ENCODE measurements at regions not wholly inside any gene's neighbourhood (a gene's known extent, or its start where the extent isn't known, plus 50 kb on each side); places are given as distances from the start of the nearest gene placed in this dataset.

GRCh38 chr7:79668292-79668691, 214.8 kb upstream of the MAGI2 start:
- TF ChIP-seq CTCF (IDR thresholded peaks at IDR 0.05; ENCODE audit: low read depth, low read length, missing control alignments): no peak
- no peak overlapping the region for H3K4me3 ChIP-seq (replicated peaks; ENCODE audit: low read depth, low read length)
- DNase-seq (ENCODE audit: extremely low read depth, low read depth): no peak

- TF ChIP-seq CTCF (IDR thresholded peaks at IDR 0.05; ENCODE audit: low read depth, low read length, missing control alignments): no peak
- no peak overlapping the region for H3K4me3 ChIP-seq (replicated peaks; ENCODE audit: low read depth, low read length)
- DNase-seq (ENCODE audit: extremely low read depth, low read depth): no peak
These were observed 213.0 kb upstream of the MAGI2 start for GRCh38 chr7:79666472-79666871.

GRCh38 chr7:79664884-79665676, 211.6 kb upstream of the MAGI2 start:
- DNase-seq (ENCODE audit: extremely low read depth, low read depth): no peak

GRCh38 chr7:79658304-79658703, 204.8 kb upstream of the MAGI2 start:
- TF ChIP-seq CTCF (IDR thresholded peaks at IDR 0.05; ENCODE audit: low read depth, low read length, missing control alignments): no peak
- DNase-seq (ENCODE audit: extremely low read depth, low read depth): no peak

More at GRCh38 chr7:79664884-79665676, 211.6 kb upstream of the MAGI2 start:
- no peak overlapping the region for H3K4me3 ChIP-seq (replicated peaks; ENCODE audit: low read depth, low read length)
- no peak for TF ChIP-seq CTCF (IDR thresholded peaks at IDR 0.05; ENCODE audit: low read depth, low read length, missing control alignments)

GRCh38 chr7:79653136-79653631, 199.7 kb upstream of the MAGI2 start:
- TF ChIP-seq CTCF (IDR thresholded peaks at IDR 0.05; ENCODE audit: low read depth, low read length, missing control alignments): no peak
- no peak for DNase-seq (ENCODE audit: extremely low read depth, low read depth)
- no peak overlapping the region for H3K4me3 ChIP-seq (replicated peaks; ENCODE audit: low read depth, low read length)

More at GRCh38 chr7:79658304-79658703, 204.8 kb upstream of the MAGI2 start:
- no peak overlapping the region for H3K4me3 ChIP-seq (replicated peaks; ENCODE audit: low read depth, low read length)

GRCh38 chr7:79652619-79653018, 199.2 kb upstream of the MAGI2 start:
- DNase-seq (ENCODE audit: extremely low read depth, low read depth): no peak
- no peak for TF ChIP-seq CTCF (IDR thresholded peaks at IDR 0.05; ENCODE audit: low read depth, low read length, missing control alignments)
- no peak overlapping the region for H3K4me3 ChIP-seq (replicated peaks; ENCODE audit: low read depth, low read length)
